ENCODE measurements at regions not wholly inside any gene's neighbourhood (a gene's known extent, or its start where the extent isn't known, plus 50 kb on each side); places are given as distances from the start of the nearest gene placed in this dataset.

- Histone ChIP-seq H2AFZ (ENCODE audit: insufficient read depth, low read depth, low read length, poor library complexity, severe bottlenecking) (no peak overlapping the region), H3K79me2 (ENCODE audit: control insufficient read depth, insufficient read depth, low read length) (no peaks in the 10 kb centered on the region), H4K20me1 (ENCODE audit: control insufficient read depth, insufficient read depth, low read length, poor library complexity, severe bottlenecking) (no peaks in the 10 kb centered on the region), H3K9me3 (ENCODE audit: control extremely low read depth in 1 of 3, control insufficient read depth in 2 of 3, insufficient read depth in 1 of 3, low read length in 2 of 3) (no peaks in the 10 kb centered on the region), H3K4me1 (ENCODE audit: control insufficient read depth in 2 of 2, insufficient read depth in 2 of 2, low read length in 2 of 2) (no peaks in the 10 kb centered on the region), H3K9ac (ENCODE audit: low read length) (no peak overlapping the region), H3K4me3 (ENCODE audit: control extremely low read depth in 1 of 5, extremely low read depth in 1 of 5, insufficient read depth in 1 of 5, low read depth in 2 of 5, low read length in 4 of 5) (no peak overlapping the region), H3K27ac (ENCODE audit: low read length in 2 of 2) (no peak overlapping the region), H3K27me3 (replicated peaks in 1 of 4; ENCODE audit: control extremely low read depth in 1 of 4, control insufficient read depth in 3 of 4, insufficient read depth in 4 of 4, low read length in 3 of 4) (peaks cover 0 to 5% (median 2%) of the 10 kb centered on the region in 4 experiments), H3K4me2 (replicated peaks; ENCODE audit: low read depth, low read length, poor library complexity, severe bottlenecking) (no peak overlapping the region), H3K36me3 (replicated peaks in 1 of 2; ENCODE audit: control extremely low read depth in 1 of 2, control insufficient read depth in 1 of 2, extremely low read depth in 1 of 2, insufficient read depth in 2 of 2, low read length in 1 of 2) (no peaks in the 10 kb centered on the region)
- ChIA-PET CTCF (no interaction called here), POLR2A (no interaction called here)
- ATAC-seq (ENCODE audit: low read depth) (no peak), DNase-seq (no peak)
- 43% methylated on average over 6 of the region's 6 CpGs for WGBS (ENCODE audit: insufficient coverage)
- TF ChIP-seq EZH2 (IDR thresholded peaks at IDR 0.05; ENCODE audit: borderline replicate concordance, insufficient read depth, low read depth, low read length, poor library complexity, severe bottlenecking) (no peak), CTCF (IDR thresholded peaks at IDR 0.05) (no peak)
- H3K4me3 Mint-ChIP-seq = no peak overlapping the region
- H3K9me3 Mint-ChIP-seq (ENCODE audit: insufficient read depth) = no peaks in the 10 kb centered on the region
- intact Hi-C loops (cut with micrococcal nuclease) = no loop called here
- H3K27ac Mint-ChIP-seq = no peak overlapping the region
- H3K27me3 Mint-ChIP-seq = peaks cover under 1% of the 10 kb centered on the region
- H3K4me1 Mint-ChIP-seq = no peaks in the 10 kb centered on the region
Measured at GRCh38 chr7:91554883-91555282, 290.6 kb downstream of the FZD1 start.

GRCh38 chr7:91556239-91556638 lies 292.0 kb downstream of the FZD1 start:
- H3K9ac ChIP-seq (ENCODE audit: low read length) = no peak overlapping the region
- H3K4me3 Mint-ChIP-seq = no peak overlapping the region
- H4K20me1 ChIP-seq (ENCODE audit: control insufficient read depth, insufficient read depth, low read length, poor library complexity, severe bottlenecking) = no peaks in the 10 kb centered on the region
- TF ChIP-seq EZH2 (IDR thresholded peaks at IDR 0.05; ENCODE audit: borderline replicate concordance, insufficient read depth, low read depth, low read length, poor library complexity, severe bottlenecking) = no peak
- no peak for TF ChIP-seq CTCF (IDR thresholded peaks at IDR 0.05)
- H3K27ac Mint-ChIP-seq = no peak overlapping the region
- H3K36me3 ChIP-seq (replicated peaks in 1 of 2; ENCODE audit: control extremely low read depth in 1 of 2, control insufficient read depth in 1 of 2, extremely low read depth in 1 of 2, insufficient read depth in 2 of 2, low read length in 1 of 2) = no peaks in the 10 kb centered on the region
- H3K27me3 Mint-ChIP-seq = peaks cover 5% of the 10 kb centered on the region
- H2AFZ ChIP-seq (ENCODE audit: insufficient read depth, low read depth, low read length, poor library complexity, severe bottlenecking) = no peak overlapping the region
- no peaks in the 10 kb centered on the region for H3K4me1 ChIP-seq (ENCODE audit: control insufficient read depth in 2 of 2, insufficient read depth in 2 of 2, low read length in 2 of 2)
- H3K27me3 ChIP-seq (replicated peaks in 1 of 4; ENCODE audit: control extremely low read depth in 1 of 4, control insufficient read depth in 3 of 4, insufficient read depth in 4 of 4, low read length in 3 of 4) = peaks cover 0 to 5% (median 2%) of the 10 kb centered on the region in 4 experiments
- ATAC-seq (ENCODE audit: low read depth) = no peak
- no peak overlapping the region for H3K4me2 ChIP-seq (replicated peaks; ENCODE audit: low read depth, low read length, poor library complexity, severe bottlenecking)
- ChIA-PET POLR2A (no interaction called here), CTCF (no interaction called here)
- H3K9me3 Mint-ChIP-seq (ENCODE audit: insufficient read depth) = no peaks in the 10 kb centered on the region
- no peaks in the 10 kb centered on the region for H3K9me3 ChIP-seq (ENCODE audit: control extremely low read depth in 1 of 3, control insufficient read depth in 2 of 3, insufficient read depth in 1 of 3, low read length in 2 of 3)
- H3K27ac ChIP-seq (ENCODE audit: low read length in 2 of 2) = no peak overlapping the region
- intact Hi-C loops (cut with micrococcal nuclease) = no loop called here
- no peaks in the 10 kb centered on the region for H3K79me2 ChIP-seq (ENCODE audit: control insufficient read depth, insufficient read depth, low read length)
- H3K4me1 Mint-ChIP-seq = no peaks in the 10 kb centered on the region
- H3K4me3 ChIP-seq (ENCODE audit: control extremely low read depth in 1 of 5, extremely low read depth in 1 of 5, insufficient read depth in 1 of 5, low read depth in 2 of 5, low read length in 4 of 5) = no peak overlapping the region
- 92% methylated on average over 2 of the region's 4 CpGs for WGBS (ENCODE audit: insufficient coverage)
- DNase-seq = no peak
